HG03439 (cell line): ENCODE measurements at regions not wholly inside any gene's neighbourhood (a gene's known extent, or its start where the extent isn't known, plus 50 kb on each side); places are given as distances from the start of the nearest gene placed in this dataset.
A peak's percentile ranks its signal among the peaks of the same experiment; 100 is the strongest.
"Not testable (repeated sequence)": the region's sequence is repeated elsewhere in the genome, so short reads cannot be mapped to it uniquely, and the experiment has no call there.

Experiments used
- ATAC-seq: cut with Tn5 transposase; IDR thresholded peaks from one replicate; pipeline ENCODE4 v1.9.1; 2021; ENCODE audit warnings: mild to moderate bottlenecking, moderate library complexity; ENCODE audit not compliant: unreplicated experiment

GRCh38 chr10:63994371-63994770, 473.2 kb downstream of the REEP3 start:
- no peak for ATAC-seq

GRCh38 chr10:64007157-64007556, 486.0 kb downstream of the REEP3 start:
- no peak for ATAC-seq

- ATAC-seq, result no peak
These were observed 489.5 kb downstream of the REEP3 start for GRCh38 chr10:64010711-64011110.

GRCh38 chr10:64011912-64012714, 490.9 kb downstream of the REEP3 start:
- no peak for ATAC-seq

GRCh38 chr10:64014281-64014680, 493.1 kb downstream of the REEP3 start:
- ATAC-seq, result no peak

- no peak for ATAC-seq
These were observed 502.8 kb downstream of the REEP3 start for GRCh38 chr10:64023926-64024470.

GRCh38 chr10:64033711-64034110, 512.5 kb downstream of the REEP3 start:
- ATAC-seq, result no peak

- ATAC-seq, result no peak
These were observed 515.2 kb downstream of the REEP3 start for GRCh38 chr10:64036321-64036930.

GRCh38 chr10:64037071-64037661, 516.0 kb downstream of the REEP3 start:
- ATAC-seq, result no peak

- ATAC-seq, result no peak
These were observed 516.9 kb downstream of the REEP3 start for GRCh38 chr10:64038107-64038506.

- ATAC-seq, result no peak
These were observed 518.0 kb downstream of the REEP3 start for GRCh38 chr10:64039198-64039597.

GRCh38 chr10:64040781-64041180, 519.6 kb downstream of the REEP3 start:
- ATAC-seq, result peak; percentile 22

- ATAC-seq, result peak; percentile 94
These were observed 520.2 kb downstream of the REEP3 start for GRCh38 chr10:64041185-64041988.

- ATAC-seq, result no peak
These were observed 520.8 kb downstream of the REEP3 start for GRCh38 chr10:64041989-64042490.

GRCh38 chr10:64044098-64044497, 522.9 kb downstream of the REEP3 start:
- no peak for ATAC-seq

- not testable (repeated sequence) for ATAC-seq
These were observed 523.9 kb downstream of the REEP3 start for GRCh38 chr10:64044957-64045632.

- ATAC-seq, result no peak
These were observed 533.2 kb downstream of the REEP3 start for GRCh38 chr10:64054392-64054791.

GRCh38 chr10:64059884-64060283, 538.7 kb downstream of the REEP3 start:
- ATAC-seq, result no peak

- ATAC-seq, result no peak
These were observed 539.2 kb downstream of the REEP3 start for GRCh38 chr10:64060389-64060788.

- no peak for ATAC-seq
These were observed 541.6 kb downstream of the REEP3 start for GRCh38 chr10:64062793-64063192.
